HG02870 (cell line): ENCODE measurements at regions not wholly inside any gene's neighbourhood (a gene's known extent, or its start where the extent isn't known, plus 50 kb on each side); places are given as distances from the start of the nearest gene placed in this dataset.

Experiments
- ATAC-seq: cut with Tn5 transposase; IDR thresholded peaks from one replicate; pipeline ENCODE4 v1.9.1; 2021; ENCODE audit warnings: mild to moderate bottlenecking, moderate library complexity; ENCODE audit not compliant: unreplicated experiment

GRCh38 chr14:38777401-38777800 lies 325.6 kb downstream of the SEC23A start:
- ATAC-seq, result no peak

GRCh38 chr14:38775986-38776385 lies 327.0 kb downstream of the SEC23A start:
- ATAC-seq, result no peak

- no peak for ATAC-seq
These were observed 328.9 kb downstream of the SEC23A start for GRCh38 chr14:38774162-38774561.

- no peak for ATAC-seq
These were observed 332.8 kb downstream of the SEC23A start for GRCh38 chr14:38770251-38770650.

GRCh38 chr14:38762845-38763244 lies 340.2 kb downstream of the SEC23A start:
- ATAC-seq, result no peak

- no peak for ATAC-seq
These were observed 340.6 kb downstream of the SEC23A start for GRCh38 chr14:38762426-38762825.

GRCh38 chr14:38761033-38761432 lies 342.0 kb downstream of the SEC23A start:
- ATAC-seq, result no peak

GRCh38 chr14:38758661-38759060 lies 344.4 kb downstream of the SEC23A start:
- no peak for ATAC-seq

- no peak for ATAC-seq
These were observed 348.0 kb downstream of the SEC23A start for GRCh38 chr14:38755036-38755435.

GRCh38 chr14:38752750-38753149 lies 350.3 kb downstream of the SEC23A start:
- ATAC-seq, result no peak

GRCh38 chr14:38752341-38752740 lies 350.7 kb downstream of the SEC23A start:
- no peak for ATAC-seq

- ATAC-seq, result no peak
These were observed 351.6 kb downstream of the SEC23A start for GRCh38 chr14:38751459-38751858.

GRCh38 chr14:38749936-38750335 lies 353.1 kb downstream of the SEC23A start:
- ATAC-seq, result no peak

- no peak for ATAC-seq
These were observed 357.2 kb downstream of the SEC23A start for GRCh38 chr14:38745861-38746260.

- no peak for ATAC-seq
These were observed 359.0 kb downstream of the SEC23A start for GRCh38 chr14:38743966-38744584.

GRCh38 chr14:38737686-38738407 lies 365.2 kb downstream of the SEC23A start:
- no peak for ATAC-seq

- ATAC-seq, result no peak
These were observed 368.0 kb downstream of the SEC23A start for GRCh38 chr14:38735005-38735404.

- no peak for ATAC-seq
These were observed 371.1 kb downstream of the SEC23A start for GRCh38 chr14:38731962-38732361.

GRCh38 chr14:38730420-38730819 lies 372.6 kb downstream of the SEC23A start:
- ATAC-seq, result no peak

- no peak for ATAC-seq
These were observed 375.3 kb downstream of the SEC23A start for GRCh38 chr14:38727731-38728130.

- ATAC-seq, result no peak
These were observed 378.4 kb downstream of the SEC23A start for GRCh38 chr14:38724621-38725020.

- ATAC-seq, result no peak
These were observed 379.1 kb downstream of the SEC23A start for GRCh38 chr14:38723959-38724358.

GRCh38 chr14:38723277-38723676 lies 379.8 kb downstream of the SEC23A start:
- no peak for ATAC-seq
